DOHH2 (cell line): ENCODE measurements at regions not wholly inside any gene's neighbourhood (a gene's known extent, or its start where the extent isn't known, plus 50 kb on each side); places are given as distances from the start of the nearest gene placed in this dataset.

Source experiments
- H3F3A ChIP-seq: fragments of 200-600 bp; sonication (generic), shearing (Covaris generic); 2 replicates; pipeline ENCODE4 v1.6.0; 2016; ENCODE audit warnings: antibody characterized with exemption, mild to moderate bottlenecking; ENCODE audit not compliant: control insufficient read depth, insufficient read depth
- H3K27ac ChIP-seq: fragments of 200-600 bp; sonication (generic); 2 replicates; pipeline ENCODE4 v1.5.1; 2014; ENCODE audit warnings: low read depth, mild to moderate bottlenecking, low read length, moderate library complexity
- H3K27me3 ChIP-seq: fragments of 200-600 bp; sonication (generic); 2 replicates; pipeline ENCODE4 v1.6.1; 2014; ENCODE audit warnings: mild to moderate bottlenecking, low read length, mixed read lengths; ENCODE audit not compliant: control insufficient read depth
- H3K36me3 ChIP-seq: fragments of 200-600 bp; sonication (generic); 2 replicates; pipeline ENCODE4 v1.6.1; 2014; ENCODE audit warnings: mild to moderate bottlenecking, low read length, moderate library complexity, mixed read lengths; ENCODE audit not compliant: control insufficient read depth
- H3K4me1 ChIP-seq: fragments of 200-600 bp; sonication (generic); 2 replicates; pipeline ENCODE4 v1.6.1; 2014; ENCODE audit warnings: mild to moderate bottlenecking, low read length, mixed read lengths; ENCODE audit not compliant: control insufficient read depth
- H3K4me2 ChIP-seq: fragments of 200-600 bp; sonication (generic); 2 replicates; pipeline ENCODE4 v1.6.0; 2014; ENCODE audit warnings: mild to moderate bottlenecking, low read length, moderate library complexity
- H3K4me3 ChIP-seq: fragments of 200-600 bp; sonication (generic); 2 replicates; pipeline ENCODE4 v1.5.1; 2014; ENCODE audit warnings: mild to moderate bottlenecking, low read length, mixed read lengths
- H3K79me2 ChIP-seq: fragments of 200-600 bp; sonication (generic); 2 replicates; pipeline ENCODE4 v1.6.1; 2014; ENCODE audit warnings: mild to moderate bottlenecking, low read length, mixed read lengths; ENCODE audit not compliant: control insufficient read depth
- H3K9me2 ChIP-seq: fragments of 200-600 bp; sonication (generic); replicated peaks from 2 replicates; pipeline ENCODE4 v1.6.1; 2014; ENCODE audit warnings: mild to moderate bottlenecking, low read length, mixed read lengths; ENCODE audit not compliant: control insufficient read depth
- H3K9me3 ChIP-seq: fragments of 200-600 bp; sonication (generic); 2 replicates; pipeline ENCODE4 v1.6.1; 2014; ENCODE audit warnings: antibody characterized with exemption, low read length, mixed read lengths; ENCODE audit not compliant: control insufficient read depth, insufficient read depth
- H4K20me1 ChIP-seq: fragments of 200-600 bp; sonication (generic); 2 replicates; pipeline ENCODE4 v1.6.0; 2014; ENCODE audit warnings: low read depth, mild to moderate bottlenecking, antibody characterized with exemption, low read length, moderate library complexity; ENCODE audit not compliant: control insufficient read depth, insufficient read depth
- EZH2phosphoT487 ChIP-seq: fragments of 200-600 bp; sonication (generic); IDR thresholded peaks from 2 replicates; pipeline ENCODE4 v1.6.1; 2017; ENCODE audit warnings: borderline replicate concordance, mild to moderate bottlenecking, antibody characterized with exemption, low read length, moderate library complexity, mixed read lengths
- TF ChIP-seq, protein P1 (sequence below): fragments of 200-600 bp; sonication (generic); IDR thresholded peaks from one replicate; pipeline ENCODE4 v1.5.1; 2014; ENCODE audit warnings: antibody characterized with exemption, mild to moderate bottlenecking, low read depth, low read length; ENCODE audit not compliant: poor library complexity, severe bottlenecking

DNA sequence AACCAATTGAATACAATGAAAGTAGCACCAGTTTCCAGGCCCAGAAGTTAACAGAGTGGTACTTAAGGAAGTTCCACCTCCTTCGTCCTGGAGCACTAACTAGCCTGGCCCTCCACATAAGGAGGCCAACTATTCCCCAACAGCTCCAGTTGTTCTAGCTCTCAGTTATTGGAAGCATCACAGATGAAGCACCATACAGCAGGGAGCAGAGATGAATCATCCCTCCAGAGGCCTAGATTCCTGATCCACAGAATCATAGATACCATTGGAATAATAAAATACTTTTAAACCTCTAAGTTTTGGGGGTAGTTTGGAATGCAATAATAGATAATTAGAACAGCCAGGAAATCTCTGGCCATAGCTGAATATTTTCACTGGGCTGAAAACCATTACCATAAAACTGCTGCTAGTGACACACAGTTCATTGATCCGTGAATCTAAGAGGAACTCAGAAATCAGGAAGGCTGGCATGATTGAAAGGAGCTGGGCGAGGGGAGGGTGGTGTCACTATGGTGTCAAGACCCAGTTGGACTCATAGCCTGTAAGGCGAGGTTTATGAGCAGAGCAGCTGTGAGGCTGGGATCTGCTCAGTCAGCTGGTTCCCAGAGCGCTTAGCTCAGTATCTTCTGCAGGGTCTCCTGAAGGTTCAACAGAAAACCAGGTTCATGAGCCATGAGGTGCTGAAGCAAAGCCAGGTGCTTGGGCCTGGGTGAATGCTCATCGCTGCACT, 371.4 kb upstream of the TMTC1 start:
- no peaks in the 10 kb centered on the region for H3K9me3 ChIP-seq
- no peaks in the 10 kb centered on the region for H4K20me1 ChIP-seq
- H3F3A ChIP-seq: no peaks in the 10 kb centered on the region
- no peaks in the 10 kb centered on the region for H3K9me2 ChIP-seq
- no peaks in the 10 kb centered on the region for H3K36me3 ChIP-seq
- H3K4me3 ChIP-seq: no peak overlapping the region
- H3K27me3 ChIP-seq: no peaks in the 10 kb centered on the region
- no peak overlapping the region for H3K27ac ChIP-seq
- TF ChIP-seq, protein P1, sequence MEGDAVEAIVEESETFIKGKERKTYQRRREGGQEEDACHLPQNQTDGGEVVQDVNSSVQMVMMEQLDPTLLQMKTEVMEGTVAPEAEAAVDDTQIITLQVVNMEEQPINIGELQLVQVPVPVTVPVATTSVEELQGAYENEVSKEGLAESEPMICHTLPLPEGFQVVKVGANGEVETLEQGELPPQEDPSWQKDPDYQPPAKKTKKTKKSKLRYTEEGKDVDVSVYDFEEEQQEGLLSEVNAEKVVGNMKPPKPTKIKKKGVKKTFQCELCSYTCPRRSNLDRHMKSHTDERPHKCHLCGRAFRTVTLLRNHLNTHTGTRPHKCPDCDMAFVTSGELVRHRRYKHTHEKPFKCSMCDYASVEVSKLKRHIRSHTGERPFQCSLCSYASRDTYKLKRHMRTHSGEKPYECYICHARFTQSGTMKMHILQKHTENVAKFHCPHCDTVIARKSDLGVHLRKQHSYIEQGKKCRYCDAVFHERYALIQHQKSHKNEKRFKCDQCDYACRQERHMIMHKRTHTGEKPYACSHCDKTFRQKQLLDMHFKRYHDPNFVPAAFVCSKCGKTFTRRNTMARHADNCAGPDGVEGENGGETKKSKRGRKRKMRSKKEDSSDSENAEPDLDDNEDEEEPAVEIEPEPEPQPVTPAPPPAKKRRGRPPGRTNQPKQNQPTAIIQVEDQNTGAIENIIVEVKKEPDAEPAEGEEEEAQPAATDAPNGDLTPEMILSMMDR: no peak
- TF ChIP-seq EZH2phosphoT487: no peak
- H3K4me1 ChIP-seq: no peaks in the 10 kb centered on the region
- no peaks in the 10 kb centered on the region for H3K79me2 ChIP-seq
- no peak overlapping the region for H3K4me2 ChIP-seq

DNA sequence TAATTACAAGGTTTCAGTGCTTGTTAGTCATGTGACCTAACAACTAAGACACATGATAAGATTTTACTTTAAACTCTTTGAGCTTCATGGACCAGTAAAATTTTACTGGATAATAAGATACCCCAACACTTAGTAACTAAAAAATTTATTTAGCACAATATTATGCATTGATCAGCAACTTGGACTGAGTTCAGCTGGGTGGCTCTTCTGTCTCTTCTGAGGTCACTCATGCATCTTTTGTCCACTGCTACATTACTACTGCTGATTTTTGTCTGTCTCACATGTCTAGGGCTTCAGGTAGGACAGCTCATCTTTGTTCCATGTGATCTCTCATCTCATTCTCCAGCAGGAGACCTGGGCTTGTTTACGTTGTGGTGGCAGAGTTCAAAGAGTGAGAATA, 370.2 kb upstream of the TMTC1 start:
- Histone ChIP-seq H3K79me2 (no peaks in the 10 kb centered on the region), H3K36me3 (no peaks in the 10 kb centered on the region), H3K9me2 (no peaks in the 10 kb centered on the region)

DNA sequence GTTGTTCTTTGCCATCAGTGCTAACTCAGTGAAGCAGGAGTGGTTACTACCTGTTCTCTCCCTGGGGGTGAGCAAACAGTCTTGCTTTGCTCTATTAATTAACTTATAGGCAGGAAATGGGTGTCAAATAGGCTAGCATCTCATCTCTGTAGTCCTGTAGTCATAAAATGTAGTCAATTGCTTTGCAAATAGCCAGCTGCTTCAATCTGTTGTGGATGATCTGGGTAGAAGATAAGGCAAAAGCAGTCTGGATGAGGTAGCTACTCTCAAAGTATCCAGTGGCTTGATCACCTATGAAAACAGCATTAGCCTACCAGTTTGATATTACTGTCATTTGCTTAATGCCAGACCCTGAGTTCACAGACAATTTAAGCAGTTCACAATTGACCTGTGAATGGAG, 369.0 kb upstream of the TMTC1 start:
- no peak overlapping the region for H3K4me2 ChIP-seq
- no peak overlapping the region for H3K27ac ChIP-seq
- H3K4me3 ChIP-seq: no peak overlapping the region
- H3K27me3 ChIP-seq: no peaks in the 10 kb centered on the region
- H3K79me2 ChIP-seq: no peaks in the 10 kb centered on the region
- no peaks in the 10 kb centered on the region for H3K9me2 ChIP-seq
- no peaks in the 10 kb centered on the region for H3F3A ChIP-seq
- TF ChIP-seq, protein P1: no peak
- no peak for TF ChIP-seq EZH2phosphoT487
- no peaks in the 10 kb centered on the region for H3K36me3 ChIP-seq
- no peaks in the 10 kb centered on the region for H3K4me1 ChIP-seq
- no peaks in the 10 kb centered on the region for H3K9me3 ChIP-seq
- no peaks in the 10 kb centered on the region for H4K20me1 ChIP-seq

More for the DNA sequence above, 370.2 kb upstream of the TMTC1 start:
- no peak overlapping the region for H3K4me2 ChIP-seq
- no peaks in the 10 kb centered on the region for H3K27me3 ChIP-seq
- no peaks in the 10 kb centered on the region for H4K20me1 ChIP-seq
- no peaks in the 10 kb centered on the region for H3K4me1 ChIP-seq
- TF ChIP-seq, protein P1: no peak
- no peak for TF ChIP-seq EZH2phosphoT487
- no peaks in the 10 kb centered on the region for H3K9me3 ChIP-seq
- no peaks in the 10 kb centered on the region for H3F3A ChIP-seq
- H3K27ac ChIP-seq: no peak overlapping the region
- H3K4me3 ChIP-seq: no peak overlapping the region

DNA sequence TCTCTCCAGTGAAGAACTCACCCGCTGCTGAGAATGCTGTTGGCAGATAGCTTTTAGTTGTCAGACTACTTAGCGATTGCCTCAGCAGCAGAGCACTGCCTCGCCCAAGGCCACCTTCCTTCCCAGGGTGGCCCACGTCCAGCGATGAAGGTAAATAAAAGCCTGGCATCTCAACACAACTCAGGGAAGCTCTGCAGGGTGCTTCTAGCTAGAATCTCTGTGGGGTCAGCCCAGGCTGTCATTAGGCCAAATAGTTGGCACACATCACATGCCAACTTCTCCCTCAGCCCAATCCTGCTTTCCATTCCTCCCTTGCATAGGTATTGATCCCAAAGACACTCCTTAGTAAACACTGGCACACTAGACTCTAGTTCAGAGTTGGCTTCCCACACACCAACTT, 368.1 kb upstream of the TMTC1 start:
- no peaks in the 10 kb centered on the region for H3K4me1 ChIP-seq
- no peaks in the 10 kb centered on the region for H3K27me3 ChIP-seq
- H3K36me3 ChIP-seq: no peaks in the 10 kb centered on the region
- H3F3A ChIP-seq: no peaks in the 10 kb centered on the region
- H3K4me2 ChIP-seq: no peak overlapping the region
- no peaks in the 10 kb centered on the region for H3K9me2 ChIP-seq
- no peak for TF ChIP-seq EZH2phosphoT487
- TF ChIP-seq, protein P1: no peak
- no peaks in the 10 kb centered on the region for H4K20me1 ChIP-seq
- H3K79me2 ChIP-seq: no peaks in the 10 kb centered on the region
- H3K27ac ChIP-seq: no peak overlapping the region
- no peak overlapping the region for H3K4me3 ChIP-seq
- no peaks in the 10 kb centered on the region for H3K9me3 ChIP-seq
